Kidney glomerular epithelial cell (primary cell): ENCODE measurements at regions not wholly inside any gene's neighbourhood (a gene's known extent, or its start where the extent isn't known, plus 50 kb on each side); places are given as distances from the start of the nearest gene placed in this dataset.
A peak's percentile ranks its signal among the peaks of the same experiment; 100 is the strongest.

Experiments
- DNase-seq: peaks from one replicate; lab custom pipeline; 2025; lab: John Stamatoyannopoulos, UW

- no peak for DNase-seq
Measured at GRCh38 chr11:62030071-62030684, 62.7 kb upstream of the FTH1 start.

GRCh38 chr11:62026739-62027370 lies 59.4 kb upstream of the FTH1 start:
- DNase-seq: no peak

- peak; percentile 89 for DNase-seq
Measured at GRCh38 chr11:62025487-62026105, 58.2 kb upstream of the FTH1 start.

GRCh38 chr11:62024936-62025486 lies 57.6 kb upstream of the FTH1 start:
- no peak for DNase-seq

- no peak for DNase-seq
Measured at GRCh38 chr11:62022211-62022610, 54.8 kb upstream of the FTH1 start.

- DNase-seq: no peak
Measured at GRCh38 chr11:62020661-62021060, 53.2 kb upstream of the FTH1 start.

GRCh38 chr11:62018981-62019664 lies 51.7 kb upstream of the FTH1 start:
- DNase-seq: no peak

- DNase-seq: no peak
Measured at GRCh38 chr11:62017878-62018655, 50.6 kb upstream of the FTH1 start.
